ENCODE measurements at regions not wholly inside any gene's neighbourhood (a gene's known extent, or its start where the extent isn't known, plus 50 kb on each side); places are given as distances from the start of the nearest gene placed in this dataset.
"Not testable (repeated sequence)": the region's sequence is repeated elsewhere in the genome, so short reads cannot be mapped to it uniquely, and the experiment has no call there.

DNA sequence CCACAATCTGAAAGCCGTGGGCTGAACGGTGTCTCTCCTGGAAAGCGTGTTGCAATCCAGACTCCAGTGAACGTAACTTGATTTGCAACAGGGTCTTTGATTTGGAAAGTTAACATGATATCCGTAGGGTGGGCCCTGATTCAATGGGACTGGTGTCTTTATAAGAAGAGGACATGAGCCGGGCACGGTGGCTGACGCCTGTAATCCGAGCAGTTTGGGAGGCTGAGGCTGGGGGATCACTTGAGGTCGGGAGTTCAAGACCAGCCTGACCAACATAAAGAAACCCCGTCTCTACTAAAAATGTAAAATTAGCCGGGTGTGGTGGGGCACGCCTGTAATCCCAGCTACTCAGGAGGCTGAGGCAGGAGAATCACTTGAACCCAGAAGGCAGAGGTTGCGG lies 176.5 kb downstream of the CRLF2 start:
- not testable (repeated sequence) for TF ChIP-seq CTCF (IDR thresholded peaks at IDR 0.05); MAFK (IDR thresholded peaks at IDR 0.05; ENCODE audit: partially characterized antibody); POLR2A (IDR thresholded peaks at IDR 0.05; ENCODE audit: low read length)
- TF ChIP-seq, protein P1, sequence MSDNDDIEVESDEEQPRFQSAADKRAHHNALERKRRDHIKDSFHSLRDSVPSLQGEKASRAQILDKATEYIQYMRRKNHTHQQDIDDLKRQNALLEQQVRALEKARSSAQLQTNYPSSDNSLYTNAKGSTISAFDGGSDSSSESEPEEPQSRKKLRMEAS (IDR thresholded peaks at IDR 0.05) = not testable (repeated sequence)
